ENCODE measurements at regions not wholly inside any gene's neighbourhood (a gene's known extent, or its start where the extent isn't known, plus 50 kb on each side); places are given as distances from the start of the nearest gene placed in this dataset.

DNA sequence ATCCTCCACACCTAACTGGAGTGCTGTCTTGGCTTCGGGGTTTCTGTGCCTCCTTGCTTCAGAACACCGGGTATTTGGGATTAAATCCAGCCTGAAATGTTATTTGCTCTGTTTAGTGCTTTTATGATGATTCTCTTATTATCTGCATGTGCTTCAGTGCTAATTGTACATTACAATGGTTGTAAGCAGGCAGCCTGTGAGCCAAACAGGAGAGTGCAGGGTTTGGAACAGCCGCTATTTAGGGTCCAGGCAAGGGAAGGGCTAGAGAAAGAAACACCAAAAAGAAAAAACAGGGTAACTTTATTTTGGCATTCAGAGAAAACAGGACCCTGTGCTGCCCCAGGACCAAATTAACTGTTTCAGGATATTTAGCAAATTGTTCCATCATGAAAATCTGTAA, 72.7 kb downstream of the RCN1 start:
- TF ChIP-seq, protein P1, sequence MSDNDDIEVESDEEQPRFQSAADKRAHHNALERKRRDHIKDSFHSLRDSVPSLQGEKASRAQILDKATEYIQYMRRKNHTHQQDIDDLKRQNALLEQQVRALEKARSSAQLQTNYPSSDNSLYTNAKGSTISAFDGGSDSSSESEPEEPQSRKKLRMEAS (IDR thresholded peaks at IDR 0.05) = no peak
- TF ChIP-seq JUND (IDR thresholded peaks at IDR 0.05) (no peak), TAF1 (conservative IDR thresholded peaks at IDR 0.05) (no peak), FOXA1 (IDR thresholded peaks at IDR 0.05) (no peak)
- Histone ChIP-seq H3K9me3 (ENCODE audit: control insufficient read depth in 4 of 4, low read length in 3 of 4) (no peaks in the 10 kb centered on the region), H3K27ac (ENCODE audit: low read depth in 1 of 2, low read length in 2 of 2) (no peak overlapping the region), H3K27me3 (ENCODE audit: control insufficient read depth in 4 of 4, insufficient read depth in 4 of 4, low read length in 3 of 4) (peaks cover 0 to 2% (median 0%) of the 10 kb centered on the region in 4 donors), H3K9ac (ENCODE audit: low read depth in 1 of 2, low read length in 2 of 2) (no peak overlapping the region), H3K4me1 (ENCODE audit: control insufficient read depth in 4 of 4, insufficient read depth in 4 of 4, low read length in 3 of 4) (no peaks in the 10 kb centered on the region), H3K36me3 (ENCODE audit: control insufficient read depth in 4 of 4, insufficient read depth in 3 of 4, low read depth in 1 of 4, low read length in 3 of 4) (no peaks in the 10 kb centered on the region), H3K4me3 (ENCODE audit: low read depth in 1 of 3, low read length in 3 of 3) (no peak overlapping the region)
- WGBS = 88% methylated on average over 3 of the region's 3 CpGs
- no peak for DNase-seq (ENCODE audit: low spot score)

DNA sequence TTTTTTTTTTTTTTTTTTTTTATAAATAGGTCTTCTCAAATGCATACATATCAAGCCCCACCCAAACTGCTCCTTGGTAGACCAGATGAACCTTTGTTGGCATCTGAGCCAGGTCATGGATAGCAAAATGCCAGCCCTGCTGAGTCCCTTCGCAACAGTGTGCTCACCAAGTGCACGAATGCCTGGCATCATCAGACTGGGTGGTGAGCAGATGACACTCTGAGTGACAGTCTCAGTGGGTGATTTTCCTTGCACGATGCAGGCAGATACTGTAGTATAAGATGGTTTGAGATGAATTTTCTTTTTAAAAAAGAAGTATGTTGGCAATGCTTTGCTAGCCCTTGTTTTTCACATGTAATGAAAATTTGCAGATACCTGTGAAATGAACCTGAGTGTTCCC, 74.0 kb downstream of the RCN1 start:
- no peaks in the 10 kb centered on the region for H3K4me1 ChIP-seq (ENCODE audit: control insufficient read depth in 4 of 4, insufficient read depth in 4 of 4, low read length in 3 of 4)
- no peak overlapping the region for H3K27ac ChIP-seq (ENCODE audit: low read depth in 1 of 2, low read length in 2 of 2)
- no peaks in the 10 kb centered on the region for H3K36me3 ChIP-seq (ENCODE audit: control insufficient read depth in 4 of 4, insufficient read depth in 3 of 4, low read depth in 1 of 4, low read length in 3 of 4)
- TF ChIP-seq RXRA (IDR thresholded peaks at IDR 0.05) (no peak), EGR1 (IDR thresholded peaks at IDR 0.05; ENCODE audit: low read depth in 2 of 2) (no peak), YY1 (IDR thresholded peaks at IDR 0.05) (no peak), RAD21 (IDR thresholded peaks at IDR 0.05) (no peak), NR2F2 (IDR thresholded peaks at IDR 0.05) (no peak)
- WGBS = 90% methylated on average over 3 of the region's 3 CpGs
- no peak overlapping the region for H3K9ac ChIP-seq (ENCODE audit: low read depth in 1 of 2, low read length in 2 of 2)
- H3K4me3 ChIP-seq (ENCODE audit: low read depth in 1 of 3, low read length in 3 of 3) = no peak overlapping the region
- H3K27me3 ChIP-seq (ENCODE audit: control insufficient read depth in 4 of 4, insufficient read depth in 4 of 4, low read length in 3 of 4) = peaks cover 0 to 2% (median 0%) of the 10 kb centered on the region in 4 donors
- no peak for DNase-seq (ENCODE audit: low spot score)
- no peaks in the 10 kb centered on the region for H3K9me3 ChIP-seq (ENCODE audit: control insufficient read depth in 4 of 4, low read length in 3 of 4)

DNA sequence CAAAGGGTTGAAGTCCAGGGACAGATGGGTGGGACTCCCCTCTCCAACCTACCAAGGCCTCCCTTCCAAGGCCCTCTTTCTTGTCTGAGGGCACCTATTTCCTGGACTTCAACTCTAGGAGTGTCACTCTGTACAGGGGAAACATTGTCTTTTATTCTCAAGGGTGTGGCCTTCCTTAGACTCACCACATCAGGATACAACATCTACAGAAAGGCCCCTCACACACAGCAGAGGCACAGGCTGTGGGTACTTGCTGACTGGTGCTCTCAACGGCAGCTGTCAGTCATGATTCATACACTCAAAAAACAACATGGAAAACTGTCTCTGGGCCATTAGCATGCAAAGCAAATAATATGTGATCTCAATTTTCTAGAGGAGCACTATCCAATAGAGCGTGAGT, 78.0 kb downstream of the RCN1 start:
- TF ChIP-seq NR2F2 (IDR thresholded peaks at IDR 0.05) = no peak
- TF ChIP-seq, protein P2, sequence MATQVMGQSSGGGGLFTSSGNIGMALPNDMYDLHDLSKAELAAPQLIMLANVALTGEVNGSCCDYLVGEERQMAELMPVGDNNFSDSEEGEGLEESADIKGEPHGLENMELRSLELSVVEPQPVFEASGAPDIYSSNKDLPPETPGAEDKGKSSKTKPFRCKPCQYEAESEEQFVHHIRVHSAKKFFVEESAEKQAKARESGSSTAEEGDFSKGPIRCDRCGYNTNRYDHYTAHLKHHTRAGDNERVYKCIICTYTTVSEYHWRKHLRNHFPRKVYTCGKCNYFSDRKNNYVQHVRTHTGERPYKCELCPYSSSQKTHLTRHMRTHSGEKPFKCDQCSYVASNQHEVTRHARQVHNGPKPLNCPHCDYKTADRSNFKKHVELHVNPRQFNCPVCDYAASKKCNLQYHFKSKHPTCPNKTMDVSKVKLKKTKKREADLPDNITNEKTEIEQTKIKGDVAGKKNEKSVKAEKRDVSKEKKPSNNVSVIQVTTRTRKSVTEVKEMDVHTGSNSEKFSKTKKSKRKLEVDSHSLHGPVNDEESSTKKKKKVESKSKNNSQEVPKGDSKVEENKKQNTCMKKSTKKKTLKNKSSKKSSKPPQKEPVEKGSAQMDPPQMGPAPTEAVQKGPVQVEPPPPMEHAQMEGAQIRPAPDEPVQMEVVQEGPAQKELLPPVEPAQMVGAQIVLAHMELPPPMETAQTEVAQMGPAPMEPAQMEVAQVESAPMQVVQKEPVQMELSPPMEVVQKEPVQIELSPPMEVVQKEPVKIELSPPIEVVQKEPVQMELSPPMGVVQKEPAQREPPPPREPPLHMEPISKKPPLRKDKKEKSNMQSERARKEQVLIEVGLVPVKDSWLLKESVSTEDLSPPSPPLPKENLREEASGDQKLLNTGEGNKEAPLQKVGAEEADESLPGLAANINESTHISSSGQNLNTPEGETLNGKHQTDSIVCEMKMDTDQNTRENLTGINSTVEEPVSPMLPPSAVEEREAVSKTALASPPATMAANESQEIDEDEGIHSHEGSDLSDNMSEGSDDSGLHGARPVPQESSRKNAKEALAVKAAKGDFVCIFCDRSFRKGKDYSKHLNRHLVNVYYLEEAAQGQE (IDR thresholded peaks at IDR 0.05) = no peak
- TF ChIP-seq SP1 (IDR thresholded peaks at IDR 0.05) = no peak
- TF ChIP-seq, protein P1 (IDR thresholded peaks at IDR 0.05) = no peak
- TF ChIP-seq YY1 (IDR thresholded peaks at IDR 0.05) = no peak
- no peak for TF ChIP-seq FOXA2 (IDR thresholded peaks at IDR 0.05)
- TF ChIP-seq HNF4G (IDR thresholded peaks at IDR 0.05) = no peak
- TF ChIP-seq, protein P3, sequence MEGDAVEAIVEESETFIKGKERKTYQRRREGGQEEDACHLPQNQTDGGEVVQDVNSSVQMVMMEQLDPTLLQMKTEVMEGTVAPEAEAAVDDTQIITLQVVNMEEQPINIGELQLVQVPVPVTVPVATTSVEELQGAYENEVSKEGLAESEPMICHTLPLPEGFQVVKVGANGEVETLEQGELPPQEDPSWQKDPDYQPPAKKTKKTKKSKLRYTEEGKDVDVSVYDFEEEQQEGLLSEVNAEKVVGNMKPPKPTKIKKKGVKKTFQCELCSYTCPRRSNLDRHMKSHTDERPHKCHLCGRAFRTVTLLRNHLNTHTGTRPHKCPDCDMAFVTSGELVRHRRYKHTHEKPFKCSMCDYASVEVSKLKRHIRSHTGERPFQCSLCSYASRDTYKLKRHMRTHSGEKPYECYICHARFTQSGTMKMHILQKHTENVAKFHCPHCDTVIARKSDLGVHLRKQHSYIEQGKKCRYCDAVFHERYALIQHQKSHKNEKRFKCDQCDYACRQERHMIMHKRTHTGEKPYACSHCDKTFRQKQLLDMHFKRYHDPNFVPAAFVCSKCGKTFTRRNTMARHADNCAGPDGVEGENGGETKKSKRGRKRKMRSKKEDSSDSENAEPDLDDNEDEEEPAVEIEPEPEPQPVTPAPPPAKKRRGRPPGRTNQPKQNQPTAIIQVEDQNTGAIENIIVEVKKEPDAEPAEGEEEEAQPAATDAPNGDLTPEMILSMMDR (IDR thresholded peaks at IDR 0.05; ENCODE audit: low read depth, low read length, missing input control) = no peak
- Histone ChIP-seq H3K9ac (ENCODE audit: low read depth in 1 of 2, low read length in 2 of 2) (no peak overlapping the region), H3K36me3 (ENCODE audit: control insufficient read depth in 4 of 4, insufficient read depth in 3 of 4, low read depth in 1 of 4, low read length in 3 of 4) (no peaks in the 10 kb centered on the region), H3K4me3 (ENCODE audit: low read depth in 1 of 3, low read length in 3 of 3) (no peak overlapping the region), H3K27me3 (ENCODE audit: control insufficient read depth in 4 of 4, insufficient read depth in 4 of 4, low read length in 3 of 4) (peaks cover 0 to 7% (median 0%) of the 10 kb centered on the region in 4 donors), H3K4me1 (ENCODE audit: control insufficient read depth in 4 of 4, insufficient read depth in 4 of 4, low read length in 3 of 4) (peaks cover 0 to 4% (median 0%) of the 10 kb centered on the region in 4 donors), H3K9me3 (ENCODE audit: control insufficient read depth in 4 of 4, low read length in 3 of 4) (no peaks in the 10 kb centered on the region), H3K27ac (ENCODE audit: low read depth in 1 of 2, low read length in 2 of 2) (no peak overlapping the region)
- 89% methylated on average over 2 of the region's 2 CpGs for WGBS
- no peak for DNase-seq (ENCODE audit: low spot score)

All from liver (tissue), 8 donors.